Posterior vena cava (tissue), 2 donors: ENCODE measurements at regions not wholly inside any gene's neighbourhood (a gene's known extent, or its start where the extent isn't known, plus 50 kb on each side); places are given as distances from the start of the nearest gene placed in this dataset.
"Not testable (repeated sequence)": the region's sequence is repeated elsewhere in the genome, so short reads cannot be mapped to it uniquely, and the experiment has no call there.

ENCODE experiments used
- DNase-seq: peaks from one replicate; pipeline ENCODE4 v3.0.0-alpha.2; 2020; ENCODE audit warnings: low spot score
- intact Hi-C, 2 donors: fragments of 100-400 bp; cut with DNase I; formaldehyde crosslinking; loops; one replicate each; pipeline versions ENCODE4 v1.14.1 to v1.14.2; 2022 to 2023
- donor health status: DM: yes; HTN: yes; CAD: no.
- donor health status: DM: yes; HTN: yes; CAD: no.

GRCh38 chr2:175792881-175793280, 209.2 kb downstream of the LNPK start:
- intact Hi-C loops = no loop called here
- DNase-seq = no peak

GRCh38 chr2:175792199-175792598, 209.9 kb downstream of the LNPK start:
- intact Hi-C loops = no loop called here
- DNase-seq = no peak

DNA sequence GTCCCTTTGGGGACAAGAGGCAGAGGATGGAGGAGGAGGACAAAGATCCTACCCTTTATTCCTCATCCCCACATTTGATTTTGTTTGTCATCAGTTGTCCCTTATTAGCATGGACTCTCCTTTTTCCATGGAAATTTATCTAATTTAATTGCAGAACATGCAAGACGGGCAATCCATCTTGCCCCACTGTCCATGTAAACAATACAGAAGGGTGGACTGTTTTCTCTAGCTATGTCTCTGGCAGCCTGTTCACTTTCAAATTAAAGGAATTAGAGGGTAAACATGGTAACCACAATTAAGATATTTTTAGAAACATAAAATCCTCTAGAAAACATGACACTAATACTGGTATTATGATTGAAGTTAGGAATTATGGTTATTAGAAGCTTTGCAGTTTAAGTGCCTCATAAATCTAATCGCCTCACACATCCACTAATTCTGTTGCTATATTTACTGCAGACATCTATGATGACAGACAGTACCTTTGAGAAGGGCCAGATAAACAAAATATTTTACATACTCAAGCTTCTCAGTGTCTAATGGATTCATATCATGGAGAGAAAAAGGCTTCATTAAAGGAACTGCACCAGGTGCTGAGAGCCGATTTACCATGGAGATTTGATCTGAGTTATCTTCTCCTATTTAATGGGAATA, 215.5 kb downstream of the LNPK start:
- intact Hi-C loops = no loop called here
- DNase-seq = no peak

- DNase-seq, intact Hi-C loops: not testable (repeated sequence)
Measured at GRCh38 chr2:175777337-175777736, 224.7 kb downstream of the LNPK start.

- intact Hi-C loops = no loop called here
- DNase-seq = no peak
Measured at GRCh38 chr2:175769200-175769599, 232.9 kb downstream of the LNPK start.

DNA sequence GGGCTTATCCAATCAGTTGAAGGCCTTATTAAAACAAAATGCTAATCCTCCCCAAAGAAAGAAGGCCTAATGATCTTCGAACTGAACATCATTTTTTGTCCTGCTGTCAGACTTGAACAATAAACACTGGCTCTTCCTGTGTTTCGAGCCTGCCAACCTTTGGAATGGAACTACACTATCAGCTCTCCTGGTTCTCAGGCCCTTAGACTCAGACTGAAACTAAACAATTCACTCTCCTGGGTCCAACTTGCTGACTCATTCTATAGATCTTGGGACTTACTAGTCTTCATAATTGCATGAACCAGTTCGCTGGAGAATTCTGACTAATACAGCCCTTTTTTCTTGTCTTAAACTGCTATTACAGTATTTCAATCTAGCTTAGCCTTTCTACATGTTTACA, 235.2 kb downstream of the LNPK start:
- intact Hi-C loops = no loop called here
- DNase-seq = no peak

DNA sequence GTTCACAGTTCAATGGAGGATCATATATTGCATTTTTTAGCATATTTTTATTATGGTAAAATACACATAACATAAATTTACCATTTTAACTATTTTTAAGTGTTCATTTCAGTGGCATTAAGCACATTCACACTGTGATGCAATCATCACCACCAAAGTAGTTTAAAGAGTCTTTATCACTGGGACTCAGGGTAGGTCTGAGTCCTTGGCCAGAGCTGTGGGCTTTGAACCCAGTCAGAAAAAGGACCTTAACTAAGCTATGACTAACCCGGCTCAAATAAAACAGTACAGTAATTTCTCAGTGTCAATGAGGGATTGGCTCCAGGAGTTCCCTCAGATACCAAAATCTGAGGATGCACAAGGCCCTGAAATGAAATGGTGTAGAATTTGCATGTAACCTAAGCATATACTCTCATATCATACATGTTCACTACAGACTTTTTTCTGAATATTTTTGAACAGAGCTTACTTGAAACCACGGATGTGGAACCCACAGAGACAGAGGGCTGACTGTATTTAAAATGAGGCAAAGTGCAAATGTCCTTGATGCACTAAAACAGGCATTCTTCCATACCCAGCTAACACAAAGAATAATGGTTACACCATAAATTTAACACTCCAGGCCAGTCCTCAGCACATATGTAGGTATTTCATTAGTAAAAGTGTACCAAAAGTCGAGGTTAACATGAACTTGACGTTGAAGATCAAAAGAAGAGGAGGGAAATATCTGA, 246.2 kb downstream of the LNPK start:
- intact Hi-C loops = no loop called here
- DNase-seq = no peak

DNA sequence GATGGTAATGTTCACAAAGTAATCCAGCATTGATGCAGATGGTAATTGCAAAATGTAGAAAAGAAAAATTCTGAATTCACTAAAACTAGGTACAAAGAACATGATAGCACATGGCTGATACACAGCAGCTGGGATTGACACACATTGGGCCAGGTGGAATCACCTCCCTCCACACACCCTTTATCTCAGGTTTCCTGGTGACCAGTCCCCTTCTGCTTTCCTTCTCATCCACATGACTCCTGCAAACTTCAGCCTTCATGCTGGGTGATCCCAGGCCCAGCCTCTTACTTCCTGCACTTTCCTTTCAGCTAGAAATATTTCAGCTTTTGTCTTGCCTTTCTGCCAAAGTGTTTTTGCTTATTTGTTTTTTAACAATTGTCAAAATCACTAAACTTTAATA, 246.9 kb downstream of the LNPK start:
- intact Hi-C loops = no loop called here

DNA sequence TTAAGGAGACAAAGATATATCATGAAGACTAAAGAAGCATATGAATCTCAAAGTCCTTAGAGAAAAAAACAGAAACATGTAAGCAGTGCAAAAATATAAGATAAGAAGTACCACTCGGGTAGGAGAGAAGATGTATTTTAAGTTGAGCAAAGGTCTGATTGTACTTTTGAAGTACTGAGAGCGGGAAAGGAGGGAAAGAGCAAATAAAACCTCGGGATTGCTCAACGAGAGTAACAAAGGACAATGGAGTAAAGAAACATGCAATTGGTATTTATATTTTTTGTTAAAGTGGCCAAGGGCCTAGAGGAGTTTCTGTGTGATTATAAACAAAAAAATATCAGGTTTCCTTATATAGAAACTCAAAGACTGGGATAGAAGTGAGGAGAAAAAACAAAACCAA, 251.9 kb downstream of the LNPK start:
- DNase-seq = no peak
- intact Hi-C loops = no loop called here

More for the DNA sequence above, 246.9 kb downstream of the LNPK start:
- no peak for DNase-seq

DNA sequence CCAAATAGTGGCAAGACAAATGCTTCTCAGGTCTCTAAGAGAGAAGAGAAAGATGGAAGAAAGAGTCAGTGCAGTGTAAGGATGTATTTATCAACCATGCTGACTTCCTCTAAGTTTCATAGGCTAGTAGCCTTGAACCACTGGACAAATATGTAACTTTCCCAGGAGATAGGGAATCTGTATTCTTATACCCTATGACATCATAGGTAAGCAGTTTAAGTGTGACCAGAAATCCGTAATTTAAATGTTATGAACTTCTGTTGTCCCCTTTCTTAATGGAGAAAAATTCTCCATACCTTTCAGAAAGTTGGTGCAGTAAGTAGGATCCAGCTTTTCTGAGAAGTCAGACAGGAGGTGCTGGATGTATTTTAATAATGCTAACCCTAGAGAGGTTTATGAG, 256.2 kb downstream of the LNPK start:
- intact Hi-C loops = no loop called here
- no peak for DNase-seq

DNA sequence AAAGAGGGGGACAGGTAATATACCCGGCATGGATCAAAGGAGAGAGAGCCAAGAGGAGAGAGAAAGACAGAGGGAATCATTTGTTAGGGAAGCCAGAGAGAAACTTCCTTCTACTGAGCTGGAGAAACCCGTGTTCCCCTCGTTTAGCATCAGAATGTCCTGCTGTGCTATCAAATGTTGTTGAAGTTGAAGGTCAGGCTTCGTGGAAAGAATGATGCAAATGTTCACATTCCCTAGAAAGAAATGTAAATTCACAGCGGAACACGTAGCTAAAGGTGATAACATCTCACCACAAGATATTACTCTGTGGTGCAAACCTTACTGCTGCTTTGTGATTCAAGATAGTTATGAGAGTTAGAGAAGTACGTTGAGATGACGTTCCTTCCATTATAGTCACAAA, 258.1 kb downstream of the LNPK start:
- intact Hi-C loops = no loop called here
- DNase-seq = no peak

DNA sequence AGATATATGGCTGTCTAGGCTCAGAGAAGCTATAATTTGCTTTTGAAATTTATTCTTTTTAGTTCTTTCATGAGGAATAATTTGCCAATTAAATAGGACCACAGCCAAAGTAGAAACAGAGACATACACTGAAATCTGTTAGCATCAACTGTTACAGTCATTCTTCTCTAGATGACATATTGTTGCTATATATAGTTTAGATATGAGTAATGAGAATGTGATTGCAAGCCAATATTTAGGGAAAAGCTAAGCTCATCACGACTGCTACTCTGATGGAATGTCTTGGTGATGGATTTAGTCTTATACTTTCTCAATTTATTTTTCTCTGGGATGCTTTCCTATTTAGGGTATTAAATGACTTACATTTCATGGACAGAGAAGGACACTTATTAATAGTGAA, 259.1 kb downstream of the LNPK start:
- no peak for DNase-seq
- intact Hi-C loops = no loop called here

DNA sequence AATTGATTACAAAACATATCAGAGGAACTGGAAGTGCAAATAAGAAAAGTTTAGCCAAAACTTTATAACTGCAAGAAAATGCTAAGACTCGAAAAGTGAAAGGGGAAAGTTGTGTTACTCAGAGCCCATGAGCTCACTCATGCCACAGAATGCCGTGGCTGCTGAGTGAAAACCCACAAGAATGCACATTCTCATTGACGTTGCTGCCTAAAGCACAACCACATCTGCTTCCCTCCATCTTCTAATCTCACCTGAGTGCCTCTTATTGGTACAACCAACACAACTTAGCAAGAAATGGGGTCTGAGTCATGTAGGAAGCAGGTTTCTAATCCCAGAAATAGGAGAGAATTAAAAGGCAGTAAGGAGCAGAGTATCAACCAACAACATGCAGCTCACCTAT, 259.7 kb downstream of the LNPK start:
- intact Hi-C loops = no loop called here
- DNase-seq = no peak

DNA sequence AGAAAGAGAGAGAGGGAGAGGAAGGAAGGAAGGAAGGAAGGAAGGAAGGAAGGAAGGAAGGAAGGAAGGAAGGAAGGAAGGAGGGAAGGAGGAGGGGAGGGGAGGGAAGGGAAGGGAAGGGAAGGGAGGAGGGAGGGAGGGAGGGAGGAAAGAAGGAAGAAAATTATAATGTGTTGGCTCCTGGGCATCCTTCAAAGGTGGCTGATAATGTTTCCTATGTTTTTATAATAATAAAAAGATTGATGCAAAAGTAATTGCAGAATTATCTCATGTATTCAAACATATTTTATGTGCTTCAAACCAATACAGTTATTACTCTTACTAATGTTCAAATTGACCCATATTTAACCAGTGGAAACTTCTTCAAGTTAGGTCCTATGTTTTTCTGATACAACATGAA, 260.9 kb downstream of the LNPK start:
- intact Hi-C loops = no loop called here
- no peak for DNase-seq

DNA sequence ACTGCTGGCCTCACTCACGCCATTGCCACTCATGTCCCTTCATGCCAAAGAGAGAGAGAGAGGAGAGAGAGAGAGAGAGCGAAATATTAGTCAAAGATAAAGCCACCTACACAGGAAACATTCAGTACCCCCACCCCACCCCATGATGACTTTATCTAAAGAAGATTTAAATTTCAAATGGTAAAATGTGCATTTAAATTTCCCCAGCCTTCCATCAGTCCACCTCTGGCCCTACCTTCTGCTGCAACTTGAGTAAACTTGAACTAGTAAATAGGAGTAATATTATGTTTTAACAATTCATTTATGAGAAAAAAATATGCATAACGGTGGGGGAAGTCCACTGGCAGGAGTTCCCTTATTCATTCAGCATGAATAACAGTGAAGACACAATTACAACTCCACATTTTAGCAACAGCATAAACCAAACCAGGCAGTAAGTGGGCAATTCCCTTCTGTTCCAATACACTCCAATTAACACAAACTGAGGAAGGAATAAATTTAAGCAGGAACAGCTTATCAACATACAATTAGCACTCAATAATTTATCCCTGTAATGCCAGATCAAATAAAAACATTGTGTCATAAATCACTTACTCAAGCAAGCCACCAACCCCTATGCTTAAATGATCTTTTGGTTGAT, 264.2 kb downstream of the LNPK start:
- DNase-seq = no peak
- intact Hi-C loops = no loop called here

DNA sequence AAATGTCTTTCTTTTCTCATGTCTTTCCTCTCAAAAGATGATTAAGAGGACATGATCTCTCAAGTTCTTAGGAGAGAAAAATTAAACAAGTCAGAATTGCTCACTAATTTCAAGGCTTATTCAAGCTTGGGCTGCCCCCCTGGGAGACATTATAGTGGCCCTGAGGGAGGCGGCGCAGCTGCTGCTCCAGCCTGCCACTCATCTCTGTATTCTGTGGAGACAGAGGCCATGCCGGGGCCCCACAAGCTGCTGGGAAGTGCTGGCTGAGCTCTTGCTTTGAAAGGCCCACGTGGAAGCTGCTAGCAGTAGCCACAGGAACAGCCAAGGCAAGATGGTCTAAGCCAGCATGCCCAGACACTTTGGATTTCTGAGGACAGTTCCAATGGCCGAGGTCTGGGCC, 267.4 kb downstream of the LNPK start:
- DNase-seq = no peak
- intact Hi-C loops = no loop called here

DNA sequence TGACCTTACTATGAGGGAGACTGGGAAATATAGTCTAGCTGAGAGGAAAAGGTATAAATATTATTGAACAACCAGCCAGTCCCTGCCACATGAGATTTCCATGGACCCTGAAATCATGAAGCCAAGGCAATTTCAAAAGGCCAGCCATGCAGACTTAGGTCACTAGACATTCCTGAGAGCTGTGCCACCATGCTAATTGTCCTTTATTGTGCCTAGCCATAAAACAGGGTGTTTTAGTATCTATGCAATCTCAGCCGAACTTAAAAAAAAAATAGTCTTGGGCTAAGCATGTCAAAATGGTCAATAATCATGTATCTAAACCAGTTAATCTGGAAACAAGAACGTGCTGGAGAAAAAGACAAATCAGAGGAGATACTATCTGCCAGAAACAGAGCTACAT, 269.5 kb downstream of the LNPK start:
- no peak for DNase-seq
- intact Hi-C loops = no loop called here

DNA sequence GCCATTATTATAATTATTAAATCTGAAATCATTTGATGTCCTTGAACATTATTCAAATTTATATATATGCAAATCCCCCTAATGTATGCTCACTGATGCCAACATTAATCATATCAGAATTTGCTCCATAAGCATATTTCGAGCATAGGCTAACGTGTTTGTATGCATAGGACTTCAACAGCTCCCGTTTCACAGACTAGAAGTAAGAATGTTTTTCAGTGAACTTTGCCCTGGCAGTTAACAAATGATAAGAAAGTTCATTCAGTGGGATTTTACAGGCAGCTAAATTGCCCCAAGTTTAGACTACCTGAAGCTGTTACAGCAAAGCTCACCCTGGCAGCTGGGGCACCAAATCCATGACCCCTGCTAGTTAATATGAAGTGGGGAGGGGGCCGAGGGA, 272.0 kb downstream of the LNPK start:
- intact Hi-C loops = no loop called here
- DNase-seq = no peak

DNA sequence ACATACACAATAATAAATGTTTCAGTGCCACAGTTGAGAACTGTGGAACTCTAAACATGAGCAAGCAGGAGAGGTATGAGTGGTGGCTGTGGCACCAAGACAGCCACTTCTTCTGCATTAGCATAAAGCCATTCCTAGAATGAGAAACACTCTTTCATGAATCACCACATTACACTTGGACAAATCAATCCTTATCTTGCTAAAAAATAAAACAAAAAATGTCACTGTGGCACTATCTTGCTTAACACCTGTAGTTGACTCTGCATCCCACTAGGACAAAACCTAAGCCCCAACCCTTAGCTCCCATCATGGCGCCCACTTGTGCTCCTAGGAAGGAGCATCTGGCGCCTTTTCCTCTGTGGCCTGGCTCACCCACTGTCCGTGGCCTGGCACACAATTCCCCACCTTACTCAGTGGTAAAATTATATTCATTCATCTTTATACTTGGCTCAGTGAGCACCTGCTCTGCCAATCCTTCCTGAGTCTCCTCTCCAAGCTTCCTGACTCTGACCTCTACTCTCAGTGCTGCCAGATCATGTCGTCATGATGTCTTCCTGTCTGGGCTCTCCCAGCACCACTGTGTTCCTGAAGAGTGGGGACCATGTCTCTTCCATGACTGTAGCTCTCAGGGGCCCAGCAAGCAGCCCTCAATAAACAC, 272.9 kb downstream of the LNPK start:
- intact Hi-C loops = no loop called here

GRCh38 chr2:175728032-175728431, 274.0 kb downstream of the LNPK start:
- no peak for DNase-seq
- intact Hi-C loops = no loop called here

More for the DNA sequence above, 272.9 kb downstream of the LNPK start:
- DNase-seq = no peak
